Activated T-cell treated with anti-CD3 and anti-CD28 coated beads, Interleukin-2, amount 50 U/mL, for 72 hours (primary cell): ENCODE measurements at regions not wholly inside any gene's neighbourhood (a gene's known extent, or its start where the extent isn't known, plus 50 kb on each side); places are given as distances from the start of the nearest gene placed in this dataset.

Experiments used
- ATAC-seq, 2 donors: fragments of 150-1000 bp; cut with Tn5 transposase; replicated peaks in 1 of 2; 2 replicates each; pipeline ENCODE4 v1.10.0; 2021; ENCODE audit warnings: moderate library complexity in 2 of 2, mild to moderate bottlenecking in 1 of 2
- DNase-seq, 2 donors: peaks; one replicate each; pipeline ENCODE4 v3.0.0; 2021 to 2022; ENCODE audit warnings: mixed read lengths in 1 of 2
- H3K27ac Mint-ChIP-seq: one replicate; pipeline ENCODE4 v1.8.0; 2022; ENCODE audit warnings: mild to moderate bottlenecking, moderate library complexity, mixed read lengths
- H3K27me3 Mint-ChIP-seq: one replicate; pipeline ENCODE4 v1.8.0; 2022; ENCODE audit warnings: low read depth, mixed read lengths
- H3K36me3 Mint-ChIP-seq, 2 donors: one replicate each; pipeline ENCODE4 v1.8.0; 2022; ENCODE audit warnings: mixed read lengths in 2 of 2, mild to moderate bottlenecking in 1 of 2; ENCODE audit not compliant: insufficient read depth in 2 of 2
- H3K4me1 Mint-ChIP-seq: one replicate; pipeline ENCODE4 v1.8.0; 2022; ENCODE audit warnings: low read depth, mixed read lengths
- H3K4me3 Mint-ChIP-seq, 2 donors: one replicate each; pipeline ENCODE4 v1.8.0; 2022; ENCODE audit warnings: mild to moderate bottlenecking in 2 of 2, mixed read lengths in 2 of 2, moderate library complexity in 2 of 2
- H3K9me3 Mint-ChIP-seq, 2 donors: one replicate each; pipeline ENCODE4 v1.8.0; 2022; ENCODE audit warnings: mixed read lengths in 2 of 2

GRCh38 chr4:81838586-81838985 lies 366.9 kb upstream of the RASGEF1B start:
- Mint-ChIP-seq H3K36me3 (no peaks in the 10 kb centered on the region), H3K4me3 (no peak overlapping the region), H3K27me3 (peaks cover 6% of the 10 kb centered on the region), H3K9me3 (no peaks in the 10 kb centered on the region), H3K27ac (no peak overlapping the region), H3K4me1 (peaks cover 21% of the 10 kb centered on the region)
- ATAC-seq = no peak
- DNase-seq = no peak

GRCh38 chr4:81836716-81837115 lies 365.0 kb upstream of the RASGEF1B start:
- Mint-ChIP-seq H3K27ac (no peak overlapping the region), H3K4me3 (no peak overlapping the region), H3K4me1 (peaks cover 21% of the 10 kb centered on the region), H3K9me3 (no peaks in the 10 kb centered on the region), H3K36me3 (no peaks in the 10 kb centered on the region), H3K27me3 (peaks cover 6% of the 10 kb centered on the region)
- DNase-seq (no peak), ATAC-seq (no peak)

GRCh38 chr4:81833576-81833975 lies 361.9 kb upstream of the RASGEF1B start:
- Mint-ChIP-seq H3K27me3 (no peaks in the 10 kb centered on the region), H3K4me1 (peaks cover 6% of the 10 kb centered on the region), H3K4me3 (no peak overlapping the region), H3K9me3 (peaks cover 0 to 2% of the 10 kb centered on the region in 2 donors), H3K36me3 (no peaks in the 10 kb centered on the region), H3K27ac (no peak overlapping the region)
- ATAC-seq (no peak), DNase-seq (no peak)

GRCh38 chr4:81828991-81829390 lies 357.3 kb upstream of the RASGEF1B start:
- Mint-ChIP-seq H3K9me3 (peaks cover 0 to 2% of the 10 kb centered on the region in 2 donors), H3K27me3 (peaks cover 20% of the 10 kb centered on the region), H3K4me1 (peaks cover 34% of the 10 kb centered on the region), H3K27ac (no peak overlapping the region), H3K36me3 (peaks cover 4 to 9% of the 10 kb centered on the region in 2 donors), H3K4me3 (no peak overlapping the region)
- ATAC-seq (no peak), DNase-seq (no peak)

- Mint-ChIP-seq H3K4me1 (peaks cover 34% of the 10 kb centered on the region), H3K9me3 (peaks cover 0 to 2% of the 10 kb centered on the region in 2 donors), H3K27me3 (peaks cover 20% of the 10 kb centered on the region), H3K27ac (peak overlapping the region; percentile 63), H3K4me3 (peak overlapping the region; percentile 36 to 67), H3K36me3 (peaks cover 4 to 9% of the 10 kb centered on the region in 2 donors)
- ATAC-seq (peak; percentile 98), DNase-seq (peak; percentile 53 to 61)
Measured at GRCh38 chr4:81827577-81828202, 356.0 kb upstream of the RASGEF1B start.

- H3K4me3 Mint-ChIP-seq = peak overlapping the region; percentile 32 to 62
- H3K36me3 Mint-ChIP-seq = peaks cover 4 to 9% of the 10 kb centered on the region in 2 donors
- no peak overlapping the region for H3K27ac Mint-ChIP-seq
- peaks cover 22% of the 10 kb centered on the region for H3K27me3 Mint-ChIP-seq
- H3K4me1 Mint-ChIP-seq = peaks cover 34% of the 10 kb centered on the region
- DNase-seq = no peak
- no peak for ATAC-seq
- H3K9me3 Mint-ChIP-seq = peaks cover 0 to 2% of the 10 kb centered on the region in 2 donors
Measured at GRCh38 chr4:81826817-81827424, 355.2 kb upstream of the RASGEF1B start.

- Mint-ChIP-seq H3K4me3 (no peak overlapping the region), H3K27me3 (peaks cover 28% of the 10 kb centered on the region), H3K9me3 (peaks cover 0 to 2% of the 10 kb centered on the region in 2 donors), H3K27ac (no peak overlapping the region), H3K36me3 (peaks cover 4 to 12% of the 10 kb centered on the region in 2 donors), H3K4me1 (peaks cover 34% of the 10 kb centered on the region)
- DNase-seq = no peak
- ATAC-seq = no peak
Measured at GRCh38 chr4:81826335-81826734, 354.6 kb upstream of the RASGEF1B start.

- DNase-seq = no peak
- H3K9me3 Mint-ChIP-seq = no peaks in the 10 kb centered on the region
- ATAC-seq = no peak
- no peak overlapping the region for H3K4me3 Mint-ChIP-seq
- H3K4me1 Mint-ChIP-seq = no peaks in the 10 kb centered on the region
- H3K27me3 Mint-ChIP-seq = peaks cover 52% of the 10 kb centered on the region
- H3K27ac Mint-ChIP-seq = no peak overlapping the region
- peaks cover 0 to 6% of the 10 kb centered on the region in 2 donors for H3K36me3 Mint-ChIP-seq
Measured at GRCh38 chr4:81818385-81818920, 346.7 kb upstream of the RASGEF1B start.

- Mint-ChIP-seq H3K9me3 (no peaks in the 10 kb centered on the region), H3K27me3 (peaks cover 56% of the 10 kb centered on the region), H3K4me3 (no peak overlapping the region), H3K4me1 (no peaks in the 10 kb centered on the region), H3K27ac (no peak overlapping the region), H3K36me3 (peaks cover 0 to 2% of the 10 kb centered on the region in 2 donors)
- no peak for DNase-seq
- no peak for ATAC-seq
Measured at GRCh38 chr4:81816031-81816761, 344.5 kb upstream of the RASGEF1B start.

- ATAC-seq (no peak), DNase-seq (no peak)
- Mint-ChIP-seq H3K36me3 (peaks cover 0 to 2% of the 10 kb centered on the region in 2 donors), H3K27me3 (peaks cover 51% of the 10 kb centered on the region), H3K9me3 (no peaks in the 10 kb centered on the region), H3K4me3 (no peak overlapping the region), H3K27ac (no peak overlapping the region), H3K4me1 (no peaks in the 10 kb centered on the region)
Measured at GRCh38 chr4:81814987-81815541, 343.4 kb upstream of the RASGEF1B start.

- H3K36me3 Mint-ChIP-seq = no peaks in the 10 kb centered on the region
- ATAC-seq (no peak), DNase-seq (no peak)
- no peaks in the 10 kb centered on the region for H3K4me1 Mint-ChIP-seq
- no peak overlapping the region for H3K27ac Mint-ChIP-seq
- H3K4me3 Mint-ChIP-seq = no peak overlapping the region
- H3K9me3 Mint-ChIP-seq = no peaks in the 10 kb centered on the region
- peaks cover 42% of the 10 kb centered on the region for H3K27me3 Mint-ChIP-seq
Measured at GRCh38 chr4:81811562-81812293, 340.0 kb upstream of the RASGEF1B start.

- Mint-ChIP-seq H3K27ac (no peak overlapping the region), H3K36me3 (no peaks in the 10 kb centered on the region), H3K9me3 (no peaks in the 10 kb centered on the region), H3K4me1 (peaks cover 1% of the 10 kb centered on the region), H3K4me3 (no peak overlapping the region), H3K27me3 (peaks cover 34% of the 10 kb centered on the region)
- ATAC-seq (no peak), DNase-seq (no peak)
Measured at GRCh38 chr4:81808011-81808672, 336.4 kb upstream of the RASGEF1B start.
